ENCODE measurements at regions not wholly inside any gene's neighbourhood (a gene's known extent, or its start where the extent isn't known, plus 50 kb on each side); places are given as distances from the start of the nearest gene placed in this dataset.

GRCh38 chr10:64134676-64135075 is 613.5 kb downstream of the REEP3 start:
- WGBS (ENCODE audit: low lambda C conversion rate, missing lambda C conversion rate), result 46% methylated on average over 1 of the region's 1 CpG
- Histone ChIP-seq H2AFZ (no peak overlapping the region), H3K79me2 (no peaks in the 10 kb centered on the region), H3K4me3 (no peak overlapping the region), H3K4me2 (no peak overlapping the region), H3K27me3 (no peaks in the 10 kb centered on the region), H3K9me3 (ENCODE audit: low read depth) (no peaks in the 10 kb centered on the region), H3K36me3 (replicated peaks; ENCODE audit: insufficient read depth, low read depth) (no peaks in the 10 kb centered on the region), H3K4me1 (ENCODE audit: insufficient read depth) (no peaks in the 10 kb centered on the region), H3K9me2 (replicated peaks; ENCODE audit: insufficient read depth) (no peaks in the 10 kb centered on the region), H3K27ac (no peak overlapping the region), H4K20me1 (ENCODE audit: insufficient read depth, poor library complexity, severe bottlenecking) (no peaks in the 10 kb centered on the region)
- DNase-seq (ENCODE audit: low spot score), result no peak
- TF ChIP-seq EZH2 (IDR thresholded peaks at IDR 0.05; ENCODE audit: borderline replicate concordance), result no peak
- TF ChIP-seq EZH2phosphoT487 (IDR thresholded peaks at IDR 0.05; ENCODE audit: low read depth, severe bottlenecking, unreplicated experiment), result no peak
- TF ChIP-seq, protein P1, sequence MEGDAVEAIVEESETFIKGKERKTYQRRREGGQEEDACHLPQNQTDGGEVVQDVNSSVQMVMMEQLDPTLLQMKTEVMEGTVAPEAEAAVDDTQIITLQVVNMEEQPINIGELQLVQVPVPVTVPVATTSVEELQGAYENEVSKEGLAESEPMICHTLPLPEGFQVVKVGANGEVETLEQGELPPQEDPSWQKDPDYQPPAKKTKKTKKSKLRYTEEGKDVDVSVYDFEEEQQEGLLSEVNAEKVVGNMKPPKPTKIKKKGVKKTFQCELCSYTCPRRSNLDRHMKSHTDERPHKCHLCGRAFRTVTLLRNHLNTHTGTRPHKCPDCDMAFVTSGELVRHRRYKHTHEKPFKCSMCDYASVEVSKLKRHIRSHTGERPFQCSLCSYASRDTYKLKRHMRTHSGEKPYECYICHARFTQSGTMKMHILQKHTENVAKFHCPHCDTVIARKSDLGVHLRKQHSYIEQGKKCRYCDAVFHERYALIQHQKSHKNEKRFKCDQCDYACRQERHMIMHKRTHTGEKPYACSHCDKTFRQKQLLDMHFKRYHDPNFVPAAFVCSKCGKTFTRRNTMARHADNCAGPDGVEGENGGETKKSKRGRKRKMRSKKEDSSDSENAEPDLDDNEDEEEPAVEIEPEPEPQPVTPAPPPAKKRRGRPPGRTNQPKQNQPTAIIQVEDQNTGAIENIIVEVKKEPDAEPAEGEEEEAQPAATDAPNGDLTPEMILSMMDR (IDR thresholded peaks at IDR 0.05; ENCODE audit: poor library complexity), result no peak

DNA sequence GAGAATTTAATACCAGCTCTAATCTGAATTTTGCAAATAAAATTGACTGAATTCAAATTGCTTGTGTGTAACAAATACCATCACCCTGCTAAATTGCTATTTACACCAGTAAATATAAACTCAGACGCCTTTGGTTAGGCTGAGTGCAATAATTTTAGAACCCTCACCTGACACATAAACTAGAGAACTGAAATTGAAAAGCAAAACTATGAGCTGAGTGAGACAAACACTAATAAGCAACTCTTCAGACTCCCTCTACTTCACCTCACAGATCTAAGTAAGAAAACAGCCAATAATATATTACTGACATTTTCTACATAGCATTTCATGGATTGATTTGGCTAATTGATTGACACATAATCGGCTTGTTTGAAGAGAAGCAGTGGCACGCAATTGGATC is 621.2 kb downstream of the REEP3 start:
- Histone ChIP-seq H3K36me3 (replicated peaks; ENCODE audit: insufficient read depth, low read depth) (no peaks in the 10 kb centered on the region), H3K27me3 (no peaks in the 10 kb centered on the region), H3K4me2 (no peak overlapping the region), H3K27ac (no peak overlapping the region), H4K20me1 (ENCODE audit: insufficient read depth, poor library complexity, severe bottlenecking) (no peaks in the 10 kb centered on the region), H3K4me3 (no peak overlapping the region), H3K9me2 (replicated peaks; ENCODE audit: insufficient read depth) (no peaks in the 10 kb centered on the region), H3K4me1 (ENCODE audit: insufficient read depth) (no peaks in the 10 kb centered on the region), H3K79me2 (no peaks in the 10 kb centered on the region), H2AFZ (no peak overlapping the region), H3K9me3 (ENCODE audit: low read depth) (no peaks in the 10 kb centered on the region)
- 92% methylated on average over 3 of the region's 3 CpGs for WGBS (ENCODE audit: low lambda C conversion rate, missing lambda C conversion rate)
- no peak for DNase-seq (ENCODE audit: low spot score)
- TF ChIP-seq EZH2 (IDR thresholded peaks at IDR 0.05; ENCODE audit: borderline replicate concordance), result no peak
- TF ChIP-seq EZH2phosphoT487 (IDR thresholded peaks at IDR 0.05; ENCODE audit: low read depth, severe bottlenecking, unreplicated experiment), result no peak
- TF ChIP-seq, protein P1 (IDR thresholded peaks at IDR 0.05; ENCODE audit: poor library complexity), result no peak

DNA sequence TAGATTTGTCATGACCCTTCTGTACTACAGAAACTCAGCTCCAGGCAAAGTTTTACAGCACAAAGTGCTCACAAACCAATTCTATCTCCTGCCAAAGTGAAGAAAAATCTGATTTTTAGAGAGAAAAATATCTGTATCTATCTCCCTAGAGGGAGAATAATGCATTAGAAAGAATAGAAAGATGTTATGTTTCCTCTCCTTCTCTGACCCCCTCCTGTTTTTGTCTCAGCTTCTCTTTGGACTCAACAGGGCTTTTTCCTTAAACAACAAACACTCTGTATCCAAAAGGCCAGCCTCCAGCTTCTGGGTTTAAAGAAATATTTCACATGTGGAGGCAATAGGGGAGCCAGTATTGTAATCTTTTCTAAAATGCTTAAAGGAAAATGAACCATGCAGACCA is 627.4 kb downstream of the REEP3 start:
- TF ChIP-seq, protein P1 (IDR thresholded peaks at IDR 0.05; ENCODE audit: poor library complexity), result no peak
- TF ChIP-seq EZH2phosphoT487 (IDR thresholded peaks at IDR 0.05; ENCODE audit: low read depth, severe bottlenecking, unreplicated experiment) (no peak), EZH2 (IDR thresholded peaks at IDR 0.05; ENCODE audit: borderline replicate concordance) (no peak)
- no peaks in the 10 kb centered on the region for H3K36me3 ChIP-seq (replicated peaks; ENCODE audit: insufficient read depth, low read depth)

DNA sequence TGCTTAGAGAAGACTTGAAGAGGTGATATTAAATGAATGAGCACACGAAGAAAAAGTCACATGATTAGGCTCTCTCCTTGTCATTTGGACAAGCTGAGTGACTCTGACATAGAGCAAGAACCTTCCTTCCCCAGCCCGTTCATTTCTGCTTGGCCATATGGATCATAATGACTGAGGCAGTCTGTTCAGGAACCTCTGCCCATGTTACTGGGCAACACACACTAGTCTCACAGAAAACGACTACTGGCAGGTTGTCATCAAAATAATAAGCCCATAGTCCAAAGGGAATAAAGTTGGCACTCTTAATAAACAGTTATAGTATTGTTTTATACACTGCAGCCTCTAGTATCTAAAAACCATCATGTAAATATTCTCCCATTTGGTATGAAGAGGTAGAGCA is 635.0 kb downstream of the REEP3 start:
- Histone ChIP-seq H3K9me3 (ENCODE audit: low read depth) (no peaks in the 10 kb centered on the region), H3K79me2 (no peaks in the 10 kb centered on the region), H3K4me3 (no peak overlapping the region), H3K36me3 (replicated peaks; ENCODE audit: insufficient read depth, low read depth) (no peaks in the 10 kb centered on the region), H2AFZ (no peak overlapping the region), H3K27ac (no peak overlapping the region), H3K9me2 (replicated peaks; ENCODE audit: insufficient read depth) (no peaks in the 10 kb centered on the region), H3K4me1 (ENCODE audit: insufficient read depth) (no peaks in the 10 kb centered on the region), H3K4me2 (no peak overlapping the region), H3K27me3 (no peaks in the 10 kb centered on the region), H4K20me1 (ENCODE audit: insufficient read depth, poor library complexity, severe bottlenecking) (no peaks in the 10 kb centered on the region)
- DNase-seq (ENCODE audit: low spot score), result no peak
- WGBS (ENCODE audit: low lambda C conversion rate, missing lambda C conversion rate), result 86% methylated on average over 3 of the region's 3 CpGs
- TF ChIP-seq, protein P1 (IDR thresholded peaks at IDR 0.05; ENCODE audit: poor library complexity), result no peak
- TF ChIP-seq EZH2phosphoT487 (IDR thresholded peaks at IDR 0.05; ENCODE audit: low read depth, severe bottlenecking, unreplicated experiment), result no peak
- TF ChIP-seq EZH2 (IDR thresholded peaks at IDR 0.05; ENCODE audit: borderline replicate concordance), result no peak

More for the DNA sequence above, 627.4 kb downstream of the REEP3 start:
- no peaks in the 10 kb centered on the region for H3K9me3 ChIP-seq (ENCODE audit: low read depth)
- no peaks in the 10 kb centered on the region for H3K79me2 ChIP-seq
- H3K9me2 ChIP-seq (replicated peaks; ENCODE audit: insufficient read depth), result no peaks in the 10 kb centered on the region
- no peak overlapping the region for H3K4me3 ChIP-seq
- no peak overlapping the region for H2AFZ ChIP-seq
- no peaks in the 10 kb centered on the region for H3K4me1 ChIP-seq (ENCODE audit: insufficient read depth)
- no peak overlapping the region for H3K4me2 ChIP-seq
- no peaks in the 10 kb centered on the region for H3K27me3 ChIP-seq
- no peak for DNase-seq (ENCODE audit: low spot score)
- H3K27ac ChIP-seq, result no peak overlapping the region
- H4K20me1 ChIP-seq (ENCODE audit: insufficient read depth, poor library complexity, severe bottlenecking), result no peaks in the 10 kb centered on the region

Measured in hepatocyte (in vitro differentiated cells).